GM19455 (cell line): ENCODE measurements at regions not wholly inside any gene's neighbourhood (a gene's known extent, or its start where the extent isn't known, plus 50 kb on each side); places are given as distances from the start of the nearest gene placed in this dataset.

Experiments used
- ATAC-seq: cut with Tn5 transposase; IDR thresholded peaks from one replicate; pipeline ENCODE4 v1.9.1; 2021; ENCODE audit not compliant: unreplicated experiment

DNA sequence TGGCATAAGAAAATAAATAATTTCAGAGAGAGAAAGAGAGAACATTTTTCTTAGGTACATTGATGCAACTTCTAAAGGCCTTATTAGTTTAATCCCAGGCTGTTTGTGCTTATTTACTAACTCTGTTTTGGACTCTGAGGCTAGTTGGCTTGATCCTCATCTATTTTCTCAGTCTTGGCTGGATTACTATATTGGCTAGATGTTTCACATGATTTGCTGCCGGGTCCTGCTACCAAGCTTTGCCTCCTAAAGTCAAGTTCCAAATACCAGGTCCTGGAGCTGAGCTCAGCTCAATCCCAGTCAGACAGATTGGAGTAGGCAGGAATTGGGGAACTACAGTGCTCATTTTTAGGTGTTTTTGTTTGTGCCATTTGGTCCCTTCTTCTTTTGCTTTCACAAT is 340.8 kb downstream of the BCAT1 start:
- ATAC-seq: no peak

DNA sequence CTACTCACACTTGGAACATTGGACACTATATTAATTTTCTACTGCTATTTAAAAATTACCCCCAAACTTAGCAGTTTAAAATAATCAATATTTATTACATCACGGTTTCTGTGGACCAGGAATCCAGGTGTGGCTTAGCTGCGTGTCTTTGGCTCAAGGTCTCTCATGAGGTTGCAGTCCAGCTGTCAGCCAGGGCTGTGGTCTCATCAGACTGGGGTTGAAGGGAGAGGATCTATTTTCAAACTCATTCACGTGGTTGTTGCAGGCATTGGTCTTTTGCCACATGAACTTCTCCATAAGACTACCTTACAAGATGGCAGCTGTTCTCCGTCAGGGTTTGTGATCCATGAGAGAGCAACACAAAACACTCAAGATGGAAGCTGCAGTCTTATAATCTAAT is 343.0 kb downstream of the BCAT1 start:
- no peak for ATAC-seq

DNA sequence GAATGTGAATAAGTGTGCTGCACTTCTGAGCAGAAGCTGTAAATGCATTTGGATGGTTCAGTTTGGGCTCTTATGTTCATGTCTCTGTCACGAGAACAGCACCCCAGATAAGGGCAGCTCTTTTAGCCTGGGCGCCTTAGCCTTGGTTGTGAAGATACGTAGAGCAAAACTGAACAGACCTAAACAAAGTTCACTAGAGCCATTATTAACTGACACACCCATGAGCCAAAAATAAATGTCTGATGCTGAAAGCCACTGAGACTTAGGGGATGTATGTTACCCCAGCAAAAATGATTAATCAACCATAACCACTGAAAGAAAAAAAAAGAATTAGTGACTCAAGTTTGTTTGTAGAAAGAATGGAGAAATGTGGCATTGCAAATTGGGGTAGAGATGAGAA is 343.4 kb downstream of the BCAT1 start:
- no peak for ATAC-seq

DNA sequence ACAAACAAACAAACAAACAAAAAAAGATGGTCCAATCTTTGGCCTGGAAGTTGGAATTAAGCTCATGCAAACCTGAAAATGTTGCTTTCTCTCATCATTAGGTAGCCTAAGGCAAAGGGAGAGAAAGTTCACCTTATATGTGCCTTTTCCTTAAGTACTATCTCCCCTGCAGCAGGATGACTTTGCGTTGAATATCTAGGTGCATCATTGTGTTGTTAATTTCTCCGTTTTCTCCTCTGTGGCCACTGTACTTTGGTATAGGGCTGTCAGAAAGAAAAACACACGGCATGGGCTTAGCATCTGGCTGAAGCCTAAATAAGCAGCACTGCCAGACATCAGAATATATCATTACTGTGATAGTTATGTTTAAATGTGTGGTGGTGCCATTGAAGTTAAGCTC is 345.5 kb downstream of the BCAT1 start:
- no peak for ATAC-seq

DNA sequence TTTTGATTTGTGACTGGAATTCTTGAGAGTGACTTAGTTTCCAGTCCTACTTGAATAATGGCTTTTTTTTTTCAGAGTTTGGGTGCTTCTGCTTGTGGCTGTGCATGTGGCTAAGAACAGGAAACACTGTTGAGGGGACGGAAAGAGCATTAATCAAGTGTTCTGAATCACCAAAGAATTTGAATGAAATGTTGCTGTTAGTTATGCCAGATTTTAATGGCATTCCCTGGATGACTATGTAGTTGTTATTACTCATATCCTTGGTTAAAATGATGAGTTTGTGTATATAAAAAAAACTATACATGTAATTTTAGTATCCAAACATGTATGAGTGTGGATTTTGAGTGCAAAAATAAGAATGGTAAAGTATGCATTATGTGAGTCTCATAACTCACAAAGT is 347.9 kb downstream of the BCAT1 start:
- no peak for ATAC-seq

DNA sequence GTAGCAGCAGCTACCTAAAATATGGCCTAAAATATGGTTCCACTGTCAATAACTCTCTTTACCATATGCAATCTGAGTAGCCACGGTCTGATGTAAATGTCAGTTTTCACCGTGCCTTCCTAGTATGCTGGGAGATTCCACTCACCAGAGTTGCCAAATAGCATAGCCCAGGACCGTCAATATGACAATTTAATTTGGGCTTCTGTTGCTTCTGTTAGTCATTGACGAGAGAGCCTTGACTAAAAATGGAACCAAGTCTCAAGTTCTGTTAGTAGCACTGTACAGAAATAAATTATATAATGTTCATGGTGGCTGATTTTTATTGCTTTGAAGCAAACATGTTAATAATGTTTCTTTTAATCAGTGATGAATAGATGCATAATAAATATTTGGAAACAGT is 348.4 kb downstream of the BCAT1 start:
- ATAC-seq: no peak

DNA sequence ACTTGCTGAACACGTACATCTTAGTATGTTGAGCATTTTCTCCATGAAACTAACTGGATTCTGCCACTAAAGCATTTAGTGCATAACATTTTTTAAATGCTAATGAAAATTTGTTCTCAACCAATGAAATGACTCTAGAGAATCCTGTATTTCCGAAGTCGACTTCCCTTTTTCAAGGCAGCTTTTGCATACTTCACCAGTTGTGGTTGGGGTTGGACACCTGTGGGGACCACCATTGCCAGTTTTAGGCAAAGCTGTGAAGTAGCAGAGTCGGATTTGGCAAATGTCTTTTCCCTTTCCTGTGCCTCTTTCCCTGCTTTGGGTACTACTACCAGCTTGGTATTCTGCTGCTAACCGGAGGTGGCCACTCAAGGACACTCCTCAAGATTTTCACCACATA is 349.2 kb downstream of the BCAT1 start:
- no peak for ATAC-seq

DNA sequence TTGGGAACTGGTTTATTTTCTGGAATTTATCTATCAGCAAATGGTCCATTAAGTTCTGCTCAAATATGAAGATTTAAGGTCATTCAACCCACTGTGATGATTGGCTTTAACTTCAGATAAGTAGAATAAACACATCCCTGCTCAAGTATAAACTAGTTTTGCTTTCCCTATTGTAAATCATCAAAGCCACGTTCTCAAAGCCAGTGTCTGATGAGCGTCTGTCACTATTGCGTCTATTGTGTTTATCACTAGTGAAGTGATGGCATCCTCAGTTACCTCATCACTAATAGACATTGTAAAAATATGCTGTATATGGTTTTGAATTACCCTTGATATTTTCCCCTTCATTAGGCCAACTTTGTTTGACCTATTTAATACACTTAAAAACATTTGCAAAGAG is 351.3 kb downstream of the BCAT1 start:
- no peak for ATAC-seq

DNA sequence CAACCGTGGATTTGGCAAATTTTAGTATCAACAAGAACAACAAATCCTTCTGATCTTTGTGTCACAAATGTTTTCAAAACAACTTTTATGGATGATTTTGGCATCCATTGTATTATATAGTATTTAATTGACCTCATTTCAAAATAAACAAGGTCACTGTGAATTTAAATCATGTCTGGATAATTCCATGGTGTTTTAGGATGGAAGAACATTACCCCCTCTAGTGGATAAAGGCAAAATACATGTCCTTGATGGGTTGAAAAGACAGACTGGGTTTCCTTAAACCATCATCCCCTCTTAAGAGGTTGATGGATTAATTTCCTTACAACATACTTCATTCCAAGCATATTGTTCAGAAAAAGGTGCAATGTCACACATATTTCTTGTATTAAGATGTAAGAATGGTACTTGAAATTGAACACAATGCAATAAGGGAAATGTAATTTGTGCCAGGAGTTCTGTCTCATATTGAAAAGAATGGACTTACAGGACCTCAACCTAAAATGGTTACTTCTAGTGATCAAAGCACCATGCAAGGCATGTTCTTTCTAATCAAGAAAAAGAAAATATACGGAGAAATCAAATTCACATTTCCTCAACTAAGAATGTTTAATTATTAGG is 352.0 kb downstream of the BCAT1 start:
- ATAC-seq: no peak

DNA sequence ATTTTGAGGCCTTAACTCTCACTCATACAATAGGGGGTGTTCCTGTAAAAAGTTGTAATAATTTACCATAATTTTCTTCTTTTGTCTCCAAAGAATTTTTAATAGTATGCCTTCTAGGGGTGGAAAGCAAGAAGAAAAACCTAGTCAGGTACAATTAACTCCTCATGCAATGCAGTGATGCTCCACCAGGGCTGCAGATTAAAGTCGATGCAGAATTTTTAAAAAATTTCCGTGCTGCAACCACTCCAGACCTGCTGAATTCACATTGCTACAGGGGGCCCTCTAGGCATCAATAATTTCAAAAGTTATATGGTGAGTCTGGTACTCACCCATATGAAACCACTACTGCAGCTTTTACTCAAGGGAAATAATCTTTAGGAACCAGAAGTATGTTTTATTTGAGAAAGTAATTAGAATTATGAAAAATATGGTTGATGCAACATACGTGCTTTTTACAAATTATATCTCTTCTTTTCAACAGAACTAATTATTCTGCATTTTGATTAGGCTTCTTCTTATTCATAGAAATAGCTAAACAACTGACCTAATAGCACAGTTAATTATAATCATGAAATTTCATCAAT is 353.2 kb downstream of the BCAT1 start:
- ATAC-seq: no peak

DNA sequence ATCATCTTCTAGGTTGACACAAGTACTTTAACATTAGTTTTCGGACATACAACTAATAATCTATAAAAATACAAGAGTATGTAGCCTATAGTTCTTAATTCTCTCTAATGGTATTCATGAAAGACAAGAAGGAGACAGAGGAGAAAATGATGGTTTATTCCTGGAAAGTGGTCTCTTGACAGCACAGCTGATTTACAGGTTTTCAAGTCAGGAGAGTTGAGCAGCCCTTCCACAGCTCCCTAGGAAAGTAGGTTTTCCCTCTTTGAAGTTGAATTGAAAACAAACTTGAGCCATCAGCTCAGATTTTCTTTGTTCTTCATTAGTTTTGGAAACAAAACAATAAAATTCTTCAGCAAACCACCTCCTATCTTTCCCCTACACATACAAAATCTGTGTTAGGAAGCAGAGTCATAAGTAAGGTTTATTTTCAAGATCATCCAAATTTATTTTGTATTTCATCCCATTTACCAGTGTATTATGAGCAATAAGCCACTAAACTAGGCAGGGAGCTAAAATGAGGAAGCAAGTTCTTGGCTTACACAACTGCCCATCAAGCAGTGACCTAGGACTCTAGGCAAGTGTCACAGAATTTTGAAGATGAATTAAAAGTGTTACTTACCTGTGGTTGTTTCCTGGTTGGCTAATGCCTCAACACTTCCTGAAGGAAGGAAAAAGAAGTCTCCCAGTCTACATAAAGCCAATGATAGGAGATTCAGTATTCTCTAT is 357.0 kb downstream of the BCAT1 start:
- no peak for ATAC-seq

DNA sequence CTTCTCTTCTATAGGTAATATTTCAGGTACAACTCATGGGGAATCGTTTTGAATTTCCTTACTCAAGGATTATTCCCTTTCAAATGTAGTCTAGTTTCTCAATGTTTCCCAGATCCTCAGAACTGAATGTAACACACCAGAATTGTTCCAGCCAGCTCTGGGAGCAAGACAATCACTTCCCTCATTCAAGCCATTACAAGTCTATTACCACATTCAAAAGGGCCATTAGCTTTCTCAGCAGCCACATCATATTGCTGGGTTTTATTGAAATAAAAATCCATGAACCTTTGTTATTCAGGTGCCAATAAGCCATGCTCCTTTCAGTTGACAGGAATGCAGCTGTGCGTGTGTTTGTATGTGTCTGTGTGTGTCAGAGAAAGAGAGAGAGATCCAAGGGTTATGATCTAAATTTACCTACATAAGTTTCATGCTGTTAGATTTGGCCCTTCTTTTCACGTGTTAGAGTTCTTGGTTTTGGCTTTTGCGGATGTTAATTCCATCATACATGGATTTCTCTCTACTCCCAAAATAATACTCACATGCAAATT is 357.7 kb downstream of the BCAT1 start:
- ATAC-seq: no peak

DNA sequence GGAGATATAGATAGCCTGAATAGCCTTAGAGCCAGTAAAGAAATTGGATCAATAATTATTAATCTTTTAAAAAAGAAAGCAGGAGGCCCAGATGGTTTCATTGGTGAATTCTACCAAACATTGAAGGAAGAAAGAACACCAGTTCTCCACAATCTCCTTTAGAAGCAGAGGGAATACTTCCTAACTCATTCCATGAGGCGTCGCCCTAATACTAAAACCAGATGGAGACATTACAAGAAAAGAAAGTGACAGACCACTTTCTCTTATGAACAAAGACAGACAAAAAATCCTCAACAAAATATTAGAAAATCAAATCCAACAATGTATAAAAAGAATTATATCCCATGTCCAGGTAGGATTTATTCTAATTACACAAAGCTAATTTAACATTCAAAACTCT is 362.6 kb downstream of the BCAT1 start:
- no peak for ATAC-seq

DNA sequence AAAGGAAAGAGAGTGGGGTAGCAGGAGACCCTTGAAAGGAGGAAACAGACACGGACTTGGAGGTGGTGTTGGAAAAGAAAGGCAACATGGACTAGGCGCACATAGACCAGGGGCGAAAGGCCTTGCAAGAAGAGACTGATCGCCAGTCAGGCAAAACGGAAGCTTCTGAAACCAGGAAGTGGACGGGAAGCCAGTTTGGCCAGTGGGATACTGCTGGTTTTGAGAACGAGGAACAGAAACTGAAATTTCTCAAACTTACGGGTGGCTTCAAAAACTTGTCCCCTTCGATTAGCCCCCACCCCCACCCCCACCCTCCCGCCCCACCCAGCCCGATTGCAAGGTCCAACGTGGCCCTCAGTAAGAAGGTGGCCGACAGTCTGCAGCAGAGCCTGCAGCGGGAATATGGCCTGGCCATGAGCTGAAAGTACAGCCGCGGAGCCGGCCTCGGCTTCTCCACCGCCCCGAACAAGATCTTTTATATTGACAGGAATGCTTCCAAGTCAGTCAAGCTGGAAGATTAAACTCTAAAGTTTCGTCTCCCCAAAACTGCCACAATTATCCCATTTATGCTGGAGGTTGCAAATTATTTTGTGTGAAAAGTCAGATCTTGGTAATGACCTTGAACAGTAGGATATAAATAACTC is 364.7 kb downstream of the BCAT1 start:
- ATAC-seq: no peak

DNA sequence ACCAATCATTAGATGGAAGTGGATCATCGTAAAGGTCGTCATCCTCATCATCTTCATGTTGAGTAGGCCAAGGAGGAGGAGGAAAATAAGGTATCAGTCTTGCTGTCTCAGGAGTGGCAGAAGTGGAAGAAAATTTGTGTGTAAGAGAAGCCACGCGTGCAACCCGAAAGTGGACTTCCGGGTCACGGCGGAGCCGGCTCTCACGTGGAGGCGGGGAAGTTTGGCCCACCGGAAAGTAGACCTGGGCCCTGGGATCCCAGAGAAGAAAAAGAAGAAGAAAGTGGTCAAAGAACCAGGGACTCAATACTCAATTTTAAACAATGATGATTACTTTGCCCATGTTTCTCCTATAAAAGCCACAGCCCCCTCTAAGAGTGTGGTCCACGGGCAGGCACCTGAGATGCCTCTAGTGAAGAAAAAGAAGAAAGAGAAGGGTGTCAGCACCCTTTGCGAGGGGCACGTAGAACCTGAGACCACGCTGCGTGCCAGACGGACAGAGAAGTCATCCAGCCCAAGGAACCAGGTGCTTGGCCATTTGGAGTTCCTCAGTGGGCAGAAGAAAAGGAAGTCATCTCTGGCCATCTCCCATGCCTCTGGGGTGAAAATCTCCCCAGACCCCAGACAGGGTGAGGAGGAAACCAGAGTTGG is 365.8 kb downstream of the BCAT1 start:
- ATAC-seq: no peak

DNA sequence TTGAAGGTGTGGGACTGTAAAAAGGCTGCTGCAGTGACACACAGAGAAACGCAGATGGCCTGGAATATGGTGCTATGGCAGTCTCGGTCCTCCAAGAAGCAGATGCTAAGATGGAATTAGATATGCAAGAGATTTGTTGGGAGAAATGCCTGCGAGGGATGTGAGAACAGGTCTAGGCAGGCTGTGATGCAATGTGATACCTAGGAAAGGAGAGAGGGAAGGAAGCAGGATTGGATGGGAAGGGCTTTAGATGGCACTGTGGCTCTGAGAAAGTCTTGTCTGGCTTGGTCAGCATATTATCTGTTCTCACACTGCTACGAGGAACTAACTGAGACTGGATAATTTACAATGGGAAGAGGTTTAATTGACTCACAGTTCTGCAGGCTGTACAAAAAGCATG is 374.4 kb downstream of the BCAT1 start:
- ATAC-seq: no peak

DNA sequence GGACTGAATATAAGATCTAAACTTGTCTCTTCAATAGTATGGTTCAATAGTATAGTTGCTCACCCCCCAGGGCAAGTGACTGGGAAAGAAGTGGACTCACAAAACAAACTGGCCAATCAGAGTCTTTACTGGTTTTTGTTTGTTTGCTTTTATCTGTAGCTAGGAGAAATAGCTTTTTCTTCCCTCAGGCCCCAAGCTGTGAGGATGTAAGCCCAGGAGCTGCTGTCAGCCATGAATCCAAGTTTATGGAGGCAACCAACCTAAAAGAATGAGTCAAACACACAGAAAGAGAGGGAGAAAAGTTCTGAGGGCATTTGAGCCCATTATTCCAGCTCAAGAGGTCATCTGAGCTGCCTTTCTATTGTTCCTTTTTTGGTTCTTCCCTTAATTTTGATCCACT is 375.3 kb downstream of the BCAT1 start:
- ATAC-seq: no peak

DNA sequence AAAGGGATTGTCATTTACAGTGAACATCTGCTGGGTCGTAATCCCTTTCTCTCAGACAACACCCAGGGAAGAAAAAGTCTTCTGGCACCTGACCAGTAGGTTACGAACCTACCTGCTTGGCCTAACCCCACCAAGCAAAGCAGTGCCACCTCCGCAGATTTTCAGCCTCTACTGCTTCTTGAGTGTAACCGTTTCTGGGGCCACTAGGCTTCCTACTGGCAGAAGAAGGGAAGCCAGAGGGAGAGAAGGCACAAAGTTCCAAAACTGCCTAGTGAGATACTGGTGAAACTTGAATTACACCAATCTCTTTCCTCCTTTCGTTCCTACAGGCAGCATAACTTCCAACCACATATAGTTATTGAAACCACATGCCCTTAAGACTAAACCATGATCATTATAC is 383.6 kb downstream of the BCAT1 start:
- no peak for ATAC-seq

DNA sequence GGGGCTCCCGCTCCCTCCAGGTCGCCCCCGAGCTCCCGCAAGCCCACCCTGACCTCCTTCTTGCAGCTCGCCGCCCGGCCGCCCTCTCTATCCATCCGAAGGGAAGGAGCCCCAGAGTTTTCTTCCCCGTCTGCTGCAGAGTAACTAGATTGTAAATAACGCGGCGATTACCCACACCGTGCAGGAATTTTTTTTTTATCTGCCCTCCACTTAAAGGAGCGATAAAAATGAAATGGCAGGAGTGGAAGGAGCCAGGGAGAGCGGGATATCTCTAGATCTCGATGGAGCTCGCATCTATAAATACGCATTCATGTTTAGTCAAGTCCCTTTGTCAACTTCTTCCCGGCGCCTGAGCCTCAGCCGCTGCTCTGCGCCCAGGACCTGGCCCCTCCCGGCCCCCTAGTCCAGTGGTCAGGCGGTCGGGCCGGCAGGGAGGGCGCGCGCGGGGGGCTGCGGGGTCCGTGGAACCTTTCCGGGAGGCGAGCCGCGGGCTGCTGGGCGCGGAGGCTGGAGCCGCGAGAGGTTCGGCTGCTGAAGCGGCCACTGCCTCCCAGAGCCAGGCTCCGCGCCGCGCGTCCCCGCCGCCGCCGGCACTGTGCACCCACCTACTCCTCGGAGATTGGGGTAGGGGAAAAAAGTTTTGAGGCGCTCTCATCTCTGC is 386.0 kb downstream of the BCAT1 start:
- ATAC-seq: no peak

DNA sequence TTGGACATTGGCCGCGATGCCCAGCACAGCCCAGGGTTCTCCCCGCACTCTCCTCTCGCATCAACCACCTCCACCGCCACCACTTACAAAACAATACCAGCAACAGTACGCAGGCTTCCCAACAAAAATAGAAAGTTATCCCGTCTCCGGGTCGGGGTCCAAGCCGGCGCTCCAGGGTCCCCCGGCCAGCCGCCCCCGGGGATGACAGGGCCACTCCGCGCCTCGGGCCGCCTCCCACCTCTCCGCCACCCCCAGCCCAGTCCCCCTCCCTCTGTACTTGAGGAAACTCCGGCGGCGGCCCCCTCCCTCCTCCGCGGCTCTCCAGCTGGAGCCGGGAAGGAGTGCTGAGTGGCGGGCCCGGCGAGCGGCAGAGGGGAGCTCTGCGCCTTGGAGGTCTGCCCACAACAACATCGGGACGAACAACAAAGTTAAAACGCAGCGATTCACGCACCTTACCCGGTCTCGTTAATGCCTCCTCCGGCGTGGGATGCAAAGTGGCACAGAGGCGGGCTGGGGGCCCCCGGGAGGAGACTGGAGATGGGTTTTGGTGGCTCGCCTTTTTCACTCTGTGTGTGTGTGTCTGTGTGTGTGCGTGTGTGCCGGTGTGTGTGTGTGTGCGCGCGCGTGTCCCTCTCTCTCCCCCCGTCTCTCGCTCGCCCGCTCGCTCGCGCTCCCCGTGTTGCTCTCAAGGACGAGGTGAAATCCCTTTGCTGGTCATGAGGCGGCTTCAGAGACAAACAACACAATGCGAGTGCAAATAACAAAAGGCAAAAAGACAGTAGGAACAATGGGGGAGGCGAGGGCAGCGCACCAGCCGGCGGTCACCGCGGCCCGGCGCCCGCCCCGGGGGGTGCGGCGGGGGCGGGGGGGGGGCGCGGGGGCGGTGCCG is 386.8 kb downstream of the BCAT1 start:
- ATAC-seq: no peak
